K562 (cell line): ENCODE measurements at regions not wholly inside any gene's neighbourhood (a gene's known extent, or its start where the extent isn't known, plus 50 kb on each side); places are given as distances from the start of the nearest gene placed in this dataset.

Source experiments
- CBFB ChIP-seq: sonication (generic); formaldehyde crosslinking; IDR thresholded peaks from 2 replicates; pipeline ENCODE4 v1.4.0; 2020; ENCODE audit warnings: mild to moderate bottlenecking, missing genetic modification reagents
- CREM ChIP-seq: IDR thresholded peaks from 2 replicates; pipeline ENCODE4 v1.6.1; 2014; ENCODE audit warnings: antibody characterized with exemption, low read depth
- CTCF ChIP-seq, 3 experiments: IDR thresholded peaks in 2 of 3; conservative IDR thresholded peaks in 1 of 3; 2 replicates each; pipeline ENCODE4 v1.5.1; 2011 to 2012; ENCODE audit warnings: low read length in 3 of 3, mild to moderate bottlenecking in 3 of 3, control low read depth in 2 of 3, improper control_type of control experiment in 1 of 3, inconsistent platforms in 1 of 3, low read depth in 1 of 3, mixed read lengths in 1 of 3, moderate library complexity in 1 of 3; ENCODE audit not compliant: insufficient read depth in 2 of 3
- JUND ChIP-seq, 2 experiments: IDR thresholded peaks; 2 replicates in 1 of 2; 3 replicates in 1 of 2; pipeline ENCODE4 v1.6.1; 2011; ENCODE audit warnings: borderline replicate concordance in 2 of 2, low read depth in 2 of 2, low read length in 2 of 2, improper control_type of control experiment in 1 of 2, missing biosample characterization in 1 of 2, missing genetic modification characterization in 1 of 2, missing genetic modification reagents in 1 of 2
- MYNN ChIP-seq, 2 experiments: sonication (generic); formaldehyde crosslinking in 1 of 2; IDR thresholded peaks; 2 replicates each; pipeline versions ENCODE4 v1.5.0 to v1.6.1; 2016 to 2020; ENCODE audit warnings: antibody characterized with exemption in 1 of 2, missing genetic modification reagents in 1 of 2
- RB1 ChIP-seq: fragments of 450-650 bp; IDR thresholded peaks from 2 replicates; pipeline ENCODE4 v1.6.1; 2017; ENCODE audit warnings: low read depth, mild to moderate bottlenecking
- TBP ChIP-seq: optimal IDR thresholded peaks from 2 replicates; pipeline ENCODE3; 2011; ENCODE audit warnings: low read depth, low read length, improper control_type of control experiment
- TF ChIP-seq, protein P1 (sequence below): sonication (generic); formaldehyde crosslinking; IDR thresholded peaks from 2 replicates; pipeline ENCODE4 v1.8.0; 2022; ENCODE audit warnings: missing genetic modification reagents, mild to moderate bottlenecking, moderate library complexity, borderline replicate concordance
- TF ChIP-seq, protein P2 (sequence below): fragments of 450-650 bp; formaldehyde crosslinking; IDR thresholded peaks from 2 replicates; pipeline ENCODE4 v1.4.0; 2020; ENCODE audit warnings: mild to moderate bottlenecking, moderate library complexity
- TF ChIP-seq, protein P3 (sequence below): fragments of 450-650 bp; IDR thresholded peaks from 2 replicates; pipeline ENCODE4 v1.6.1; 2017; ENCODE audit warnings: mild to moderate bottlenecking, moderate library complexity

DNA sequence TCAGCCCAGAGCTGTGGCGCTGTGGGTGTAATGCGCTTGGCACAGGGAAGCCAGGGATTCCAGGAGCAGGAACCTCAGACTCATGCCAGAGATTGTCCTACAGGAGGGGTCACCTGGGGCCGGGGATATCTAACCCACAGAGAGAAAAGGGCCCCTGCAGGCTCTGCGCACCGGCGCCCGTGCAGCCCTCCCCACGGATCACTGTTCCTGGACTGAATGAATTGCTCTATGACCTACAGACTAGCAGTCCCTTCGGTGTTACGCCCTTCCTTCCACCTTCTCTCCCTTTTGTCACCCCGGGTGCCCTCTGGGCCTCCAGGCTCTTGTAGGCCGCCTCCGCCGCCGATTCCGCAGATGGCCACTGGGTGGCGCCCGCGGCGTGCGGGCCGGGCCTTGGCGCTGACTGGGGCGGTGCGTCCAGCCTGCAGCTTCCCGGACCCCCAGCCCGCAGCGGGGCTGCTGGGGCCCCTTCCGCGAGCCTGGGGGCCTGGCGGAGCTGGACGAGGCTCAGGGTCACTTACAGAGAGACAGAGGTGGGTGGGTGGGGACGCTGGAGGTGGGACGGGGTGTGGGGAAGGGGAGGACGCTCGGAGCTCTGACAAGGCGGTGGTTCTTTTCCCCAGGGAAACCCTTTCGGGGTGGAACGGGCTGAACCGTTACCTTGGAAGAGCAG, 101.3 kb downstream of the IER5 start (continued):
- TF ChIP-seq, protein P1, sequence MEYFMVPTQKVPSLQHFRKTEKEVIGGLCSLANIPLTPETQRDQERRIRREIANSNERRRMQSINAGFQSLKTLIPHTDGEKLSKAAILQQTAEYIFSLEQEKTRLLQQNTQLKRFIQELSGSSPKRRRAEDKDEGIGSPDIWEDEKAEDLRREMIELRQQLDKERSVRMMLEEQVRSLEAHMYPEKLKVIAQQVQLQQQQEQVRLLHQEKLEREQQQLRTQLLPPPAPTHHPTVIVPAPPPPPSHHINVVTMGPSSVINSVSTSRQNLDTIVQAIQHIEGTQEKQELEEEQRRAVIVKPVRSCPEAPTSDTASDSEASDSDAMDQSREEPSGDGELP (CRISPR knock-in tag) = peak; percentile 34; the same call in 1 of the 2 replicates
- peak; percentile 43 for TF ChIP-seq CREM
- TF ChIP-seq TBP = peak; percentile 16
- TF ChIP-seq, protein P2, sequence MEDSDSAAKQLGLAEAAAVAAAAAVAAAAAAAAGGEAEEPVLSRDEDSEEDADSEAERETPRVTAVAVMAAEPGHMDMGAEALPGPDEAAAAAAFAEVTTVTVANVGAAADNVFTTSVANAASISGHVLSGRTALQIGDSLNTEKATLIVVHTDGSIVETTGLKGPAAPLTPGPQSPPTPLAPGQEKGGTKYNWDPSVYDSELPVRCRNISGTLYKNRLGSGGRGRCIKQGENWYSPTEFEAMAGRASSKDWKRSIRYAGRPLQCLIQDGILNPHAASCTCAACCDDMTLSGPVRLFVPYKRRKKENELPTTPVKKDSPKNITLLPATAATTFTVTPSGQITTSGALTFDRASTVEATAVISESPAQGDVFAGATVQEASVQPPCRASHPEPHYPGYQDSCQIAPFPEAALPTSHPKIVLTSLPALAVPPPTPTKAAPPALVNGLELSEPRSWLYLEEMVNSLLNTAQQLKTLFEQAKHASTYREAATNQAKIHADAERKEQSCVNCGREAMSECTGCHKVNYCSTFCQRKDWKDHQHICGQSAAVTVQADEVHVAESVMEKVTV (CRISPR knock-in tag) = peak; percentile 75
- 0 out of 2 replicates have a peak, but pooled peaks have one; percentile 10 for TF ChIP-seq JUND (IDR thresholded peaks at IDR 0.05; ENCODE audit: borderline replicate concordance, low read depth, low read length)
- no peak for TF ChIP-seq JUND (tag; IDR thresholded peaks at IDR 0.05; ENCODE audit: borderline replicate concordance, low read depth, low read length)
- TF ChIP-seq, protein P3, sequence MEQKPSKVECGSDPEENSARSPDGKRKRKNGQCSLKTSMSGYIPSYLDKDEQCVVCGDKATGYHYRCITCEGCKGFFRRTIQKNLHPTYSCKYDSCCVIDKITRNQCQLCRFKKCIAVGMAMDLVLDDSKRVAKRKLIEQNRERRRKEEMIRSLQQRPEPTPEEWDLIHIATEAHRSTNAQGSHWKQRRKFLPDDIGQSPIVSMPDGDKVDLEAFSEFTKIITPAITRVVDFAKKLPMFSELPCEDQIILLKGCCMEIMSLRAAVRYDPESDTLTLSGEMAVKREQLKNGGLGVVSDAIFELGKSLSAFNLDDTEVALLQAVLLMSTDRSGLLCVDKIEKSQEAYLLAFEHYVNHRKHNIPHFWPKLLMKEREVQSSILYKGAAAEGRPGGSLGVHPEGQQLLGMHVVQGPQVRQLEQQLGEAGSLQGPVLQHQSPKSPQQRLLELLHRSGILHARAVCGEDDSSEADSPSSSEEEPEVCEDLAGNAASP = peak; percentile 64
- TF ChIP-seq MYNN (IDR thresholded peaks at IDR 0.05) = no peak
- TF ChIP-seq MYNN (CRISPR knock-in tag; IDR thresholded peaks at IDR 0.05) = no peak
- TF ChIP-seq RB1 = peak; percentile 86
- TF ChIP-seq CBFB (CRISPR knock-in tag) = no peak
- TF ChIP-seq CTCF (IDR thresholded peaks at IDR 0.05 in 2 of 3, conservative IDR thresholded peaks at IDR 0.05 in 1 of 3; ENCODE audit: insufficient read depth in 2 of 3, low read depth in 1 of 3, low read length in 3 of 3) = peak; percentile 97 to 98 (median 98)
